H1 (cell line): ENCODE measurements at regions not wholly inside any gene's neighbourhood (a gene's known extent, or its start where the extent isn't known, plus 50 kb on each side); places are given as distances from the start of the nearest gene placed in this dataset.

Source experiments
- CEBPB ChIP-seq: IDR thresholded peaks from 2 replicates; pipeline ENCODE4 v1.6.1; 2012; ENCODE audit warnings: low read depth, low read length
- EP300 ChIP-seq, 2 experiments: IDR thresholded peaks; 1 replicate in 1 of 2; 2 replicates in 1 of 2; pipeline ENCODE4 v1.6.1; 2011 to 2012; ENCODE audit warnings: low read depth in 2 of 2, low read length in 2 of 2, mild to moderate bottlenecking in 2 of 2, borderline replicate concordance in 1 of 2, inconsistent platforms in 1 of 2, moderate library complexity in 1 of 2
- GABPA ChIP-seq: IDR thresholded peaks from 2 replicates; pipeline ENCODE4 v1.6.1; 2011; ENCODE audit warnings: mild to moderate bottlenecking, low read length, moderate library complexity, borderline replicate concordance; ENCODE audit not compliant: insufficient read depth
- TAF1 ChIP-seq: IDR thresholded peaks from 2 replicates; pipeline ENCODE4 v1.6.1; 2011; ENCODE audit warnings: mild to moderate bottlenecking, low read depth, low read length
- TF ChIP-seq, protein P1 (sequence below), 3 experiments: IDR thresholded peaks; 1 replicate in 2 of 3; 2 replicates in 1 of 3; pipeline versions ENCODE4 v1.5.1 to v1.6.1; 2011; ENCODE audit warnings: low read length in 3 of 3, mild to moderate bottlenecking in 3 of 3, inconsistent platforms in 2 of 3, low read depth in 1 of 3, moderate library complexity in 1 of 3; ENCODE audit not compliant: insufficient read depth in 1 of 3; ENCODE audit errors: control extremely low read depth in 1 of 3

GRCh38 chr5:93300309-93300923 lies 280.6 kb downstream of the NR2F1-AS1 start:
- TF ChIP-seq EP300 (IDR thresholded peaks at IDR 0.05; ENCODE audit: borderline replicate concordance in 1 of 2, low read depth in 2 of 2, low read length in 2 of 2) (no peak), CEBPB (no peak), TAF1 (no peak), GABPA (no peak)
- TF ChIP-seq, protein P1, sequence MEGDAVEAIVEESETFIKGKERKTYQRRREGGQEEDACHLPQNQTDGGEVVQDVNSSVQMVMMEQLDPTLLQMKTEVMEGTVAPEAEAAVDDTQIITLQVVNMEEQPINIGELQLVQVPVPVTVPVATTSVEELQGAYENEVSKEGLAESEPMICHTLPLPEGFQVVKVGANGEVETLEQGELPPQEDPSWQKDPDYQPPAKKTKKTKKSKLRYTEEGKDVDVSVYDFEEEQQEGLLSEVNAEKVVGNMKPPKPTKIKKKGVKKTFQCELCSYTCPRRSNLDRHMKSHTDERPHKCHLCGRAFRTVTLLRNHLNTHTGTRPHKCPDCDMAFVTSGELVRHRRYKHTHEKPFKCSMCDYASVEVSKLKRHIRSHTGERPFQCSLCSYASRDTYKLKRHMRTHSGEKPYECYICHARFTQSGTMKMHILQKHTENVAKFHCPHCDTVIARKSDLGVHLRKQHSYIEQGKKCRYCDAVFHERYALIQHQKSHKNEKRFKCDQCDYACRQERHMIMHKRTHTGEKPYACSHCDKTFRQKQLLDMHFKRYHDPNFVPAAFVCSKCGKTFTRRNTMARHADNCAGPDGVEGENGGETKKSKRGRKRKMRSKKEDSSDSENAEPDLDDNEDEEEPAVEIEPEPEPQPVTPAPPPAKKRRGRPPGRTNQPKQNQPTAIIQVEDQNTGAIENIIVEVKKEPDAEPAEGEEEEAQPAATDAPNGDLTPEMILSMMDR (IDR thresholded peaks at IDR 0.05; ENCODE audit: control extremely low read depth in 1 of 3, insufficient read depth in 1 of 3, low read depth in 1 of 3, low read length in 3 of 3), result no peak
